ENCODE measurements at regions not wholly inside any gene's neighbourhood (a gene's known extent, or its start where the extent isn't known, plus 50 kb on each side); places are given as distances from the start of the nearest gene placed in this dataset.
"Not testable (repeated sequence)": the region's sequence is repeated elsewhere in the genome, so short reads cannot be mapped to it uniquely, and the experiment has no call there.

DNA sequence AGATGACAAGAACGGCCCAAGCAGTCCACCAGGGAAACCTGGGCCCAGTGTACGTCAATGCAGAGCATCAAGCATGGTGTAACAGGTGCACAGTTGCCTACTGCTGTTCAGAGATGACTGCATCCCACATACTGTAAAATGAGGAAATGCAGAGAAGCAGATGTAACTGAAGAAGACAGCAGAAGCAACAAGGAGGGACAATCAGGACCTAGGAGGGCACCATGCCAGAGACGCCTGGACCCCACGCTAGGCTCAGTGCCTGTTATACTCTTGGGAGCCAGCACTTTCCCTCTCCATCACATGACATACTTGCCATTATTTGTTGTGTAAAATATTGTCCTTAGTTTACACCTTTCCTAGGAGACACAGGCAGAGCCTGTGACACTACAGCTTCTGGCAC is 57.6 kb upstream of the ZNG1F start:
- POLR2A ChIA-PET (ENCODE audit: unreplicated experiment); H4K20me1 ChIP-seq (ENCODE audit: insufficient read depth); H3K79me2 ChIP-seq (ENCODE audit: low read depth); H3K4me1 ChIP-seq (replicated peaks; ENCODE audit: insufficient read depth); H3K36me3 ChIP-seq (ENCODE audit: low read depth); intact Hi-C loops (cut with micrococcal nuclease; ENCODE audit: unreplicated experiment); H3K27me3 ChIP-seq (ENCODE audit: insufficient read depth, low read depth); H3K9me3 ChIP-seq (ENCODE audit: insufficient read depth, low read depth); BruUV-seq (replicated peaks); H3K27ac ChIP-seq; H3K4me3 ChIP-seq; H3K9me2 ChIP-seq (ENCODE audit: insufficient read depth); H3K4me2 ChIP-seq; DNase-seq; H3F3A ChIP-seq (ENCODE audit: insufficient read depth, low read depth); H2AFZ ChIP-seq; CTCF ChIA-PET: not testable (repeated sequence)
